ENCODE measurements at regions not wholly inside any gene's neighbourhood (a gene's known extent, or its start where the extent isn't known, plus 50 kb on each side); places are given as distances from the start of the nearest gene placed in this dataset.

DNA sequence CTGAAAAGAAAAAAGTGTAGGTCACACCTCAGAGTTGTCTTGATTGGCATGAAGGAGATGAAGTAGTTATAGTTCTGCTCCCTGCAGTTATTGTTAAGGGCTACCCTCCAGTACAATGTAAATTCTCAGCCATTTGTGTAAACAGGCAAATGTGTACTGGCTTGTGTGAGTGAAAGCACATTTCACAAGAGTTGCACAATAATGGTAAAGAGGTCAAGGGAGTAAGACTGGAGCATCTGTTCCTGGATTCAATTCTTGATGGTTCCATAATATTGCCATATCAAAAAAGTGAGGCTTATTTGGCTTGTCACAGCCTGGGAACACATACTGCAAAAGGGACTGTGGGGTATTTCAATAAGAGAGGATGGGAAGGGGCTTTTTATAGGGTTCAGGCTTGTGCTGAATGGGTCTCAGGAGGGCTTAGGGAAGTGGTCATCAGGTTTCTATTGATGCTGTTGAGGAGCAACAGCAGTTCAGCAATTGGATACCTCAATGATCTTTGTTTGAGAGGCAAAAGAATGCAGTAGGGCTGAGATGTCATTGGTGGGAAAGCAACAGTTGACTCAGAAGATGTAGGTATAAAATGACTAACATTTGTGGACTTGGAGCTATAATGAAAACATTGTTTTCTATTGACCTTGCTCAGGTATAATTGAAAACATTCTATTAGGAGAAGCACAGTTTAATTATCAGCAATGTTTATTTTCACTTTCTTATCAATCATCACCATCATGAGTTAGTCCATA lies 402.6 kb downstream of the BCKDHB start:
- Histone ChIP-seq H3K9me2 (ENCODE audit: insufficient read depth, low read length) (no peaks in the 10 kb centered on the region), H3K27ac (ENCODE audit: low read depth, low read length, poor library complexity, severe bottlenecking) (no peak overlapping the region), H3K4me3 (ENCODE audit: low read depth, low read length, poor library complexity, severe bottlenecking) (no peak overlapping the region), H4K20me1 (ENCODE audit: insufficient read depth, low read length) (no peaks in the 10 kb centered on the region), H3K79me2 (ENCODE audit: insufficient read depth, low read depth, low read length) (no peaks in the 10 kb centered on the region), H3K9me3 (ENCODE audit: low read length) (no peaks in the 10 kb centered on the region), H3K36me3 (ENCODE audit: insufficient read depth, low read length) (no peaks in the 10 kb centered on the region), H3K4me2 (ENCODE audit: low read length) (no peak overlapping the region), H3K4me1 (ENCODE audit: insufficient read depth, low read length, poor library complexity, severe bottlenecking) (no peaks in the 10 kb centered on the region), H2AFZ (ENCODE audit: low read length) (no peak overlapping the region)
- no TSS peak for BruUV-seq (replicated peaks)
- ChIA-PET CTCF (ENCODE audit: unreplicated experiment) (no interaction called here), POLR2A (interaction anchor here (0.6 kb wide), 1 partner anchor 9 kb away, joined by 3 read pairs; no protein-coding TSS in a partner anchor)
- DNase-seq (ENCODE audit: low spot score), result no peak
- intact Hi-C loops (cut with micrococcal nuclease; ENCODE audit: unreplicated experiment), result no loop called here
- TF ChIP-seq, protein P1, sequence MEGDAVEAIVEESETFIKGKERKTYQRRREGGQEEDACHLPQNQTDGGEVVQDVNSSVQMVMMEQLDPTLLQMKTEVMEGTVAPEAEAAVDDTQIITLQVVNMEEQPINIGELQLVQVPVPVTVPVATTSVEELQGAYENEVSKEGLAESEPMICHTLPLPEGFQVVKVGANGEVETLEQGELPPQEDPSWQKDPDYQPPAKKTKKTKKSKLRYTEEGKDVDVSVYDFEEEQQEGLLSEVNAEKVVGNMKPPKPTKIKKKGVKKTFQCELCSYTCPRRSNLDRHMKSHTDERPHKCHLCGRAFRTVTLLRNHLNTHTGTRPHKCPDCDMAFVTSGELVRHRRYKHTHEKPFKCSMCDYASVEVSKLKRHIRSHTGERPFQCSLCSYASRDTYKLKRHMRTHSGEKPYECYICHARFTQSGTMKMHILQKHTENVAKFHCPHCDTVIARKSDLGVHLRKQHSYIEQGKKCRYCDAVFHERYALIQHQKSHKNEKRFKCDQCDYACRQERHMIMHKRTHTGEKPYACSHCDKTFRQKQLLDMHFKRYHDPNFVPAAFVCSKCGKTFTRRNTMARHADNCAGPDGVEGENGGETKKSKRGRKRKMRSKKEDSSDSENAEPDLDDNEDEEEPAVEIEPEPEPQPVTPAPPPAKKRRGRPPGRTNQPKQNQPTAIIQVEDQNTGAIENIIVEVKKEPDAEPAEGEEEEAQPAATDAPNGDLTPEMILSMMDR (conservative IDR thresholded peaks at IDR 0.05; ENCODE audit: low read length), result no peak
- no peak for TF ChIP-seq EZH2phosphoT487 (IDR thresholded peaks at IDR 0.05; ENCODE audit: borderline replicate concordance, low read depth, low read length)

GRCh38 chr6:80504882-80505281 lies 398.4 kb downstream of the BCKDHB start:
- TF ChIP-seq, protein P1 (conservative IDR thresholded peaks at IDR 0.05; ENCODE audit: low read length), result no peak
- no peak overlapping the region for H2AFZ ChIP-seq (ENCODE audit: low read length)
- no peak for DNase-seq (ENCODE audit: low spot score)
- POLR2A ChIA-PET, result no interaction called here
- intact Hi-C loops (cut with micrococcal nuclease; ENCODE audit: unreplicated experiment), result no loop called here
- H3K27ac ChIP-seq (ENCODE audit: low read depth, low read length, poor library complexity, severe bottlenecking), result no peak overlapping the region
- H3K4me3 ChIP-seq (ENCODE audit: low read depth, low read length, poor library complexity, severe bottlenecking), result no peak overlapping the region
- no peaks in the 10 kb centered on the region for H3K9me2 ChIP-seq (ENCODE audit: insufficient read depth, low read length)
- no TSS peak for BruUV-seq (replicated peaks)
- no peaks in the 10 kb centered on the region for H4K20me1 ChIP-seq (ENCODE audit: insufficient read depth, low read length)
- H3K36me3 ChIP-seq (ENCODE audit: insufficient read depth, low read length), result no peaks in the 10 kb centered on the region
- no peaks in the 10 kb centered on the region for H3K79me2 ChIP-seq (ENCODE audit: insufficient read depth, low read depth, low read length)
- CTCF ChIA-PET (ENCODE audit: unreplicated experiment), result no interaction called here
- H3K4me1 ChIP-seq (ENCODE audit: insufficient read depth, low read length, poor library complexity, severe bottlenecking), result no peaks in the 10 kb centered on the region
- no peak overlapping the region for H3K4me2 ChIP-seq (ENCODE audit: low read length)
- H3K9me3 ChIP-seq (ENCODE audit: low read length), result no peaks in the 10 kb centered on the region

DNA sequence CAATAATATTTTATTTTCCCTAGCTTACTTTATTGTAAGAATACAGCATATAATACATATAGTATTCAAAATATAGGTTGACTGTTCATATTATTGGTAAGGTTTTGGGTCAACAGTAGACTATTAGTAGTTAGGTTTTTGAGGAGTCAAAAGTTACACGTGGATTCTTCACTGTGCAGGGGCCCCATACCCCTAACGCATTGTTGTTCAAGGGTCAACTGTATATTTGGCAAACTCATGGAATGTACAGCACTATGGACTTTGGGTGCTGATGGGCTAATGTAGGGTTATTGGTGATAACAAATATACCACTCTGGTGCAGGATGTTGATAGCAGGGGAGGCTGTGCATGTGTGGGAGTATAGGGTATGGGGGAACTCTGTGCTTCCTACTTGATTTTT lies 397.2 kb downstream of the BCKDHB start:
- intact Hi-C loops (cut with micrococcal nuclease; ENCODE audit: unreplicated experiment), result no loop called here
- H3K9me2 ChIP-seq (ENCODE audit: insufficient read depth, low read length), result no peaks in the 10 kb centered on the region
- TF ChIP-seq, protein P1 (conservative IDR thresholded peaks at IDR 0.05; ENCODE audit: low read length), result no peak
- no peak for TF ChIP-seq EZH2phosphoT487 (IDR thresholded peaks at IDR 0.05; ENCODE audit: borderline replicate concordance, low read depth, low read length)
- no peak overlapping the region for H3K4me3 ChIP-seq (ENCODE audit: low read depth, low read length, poor library complexity, severe bottlenecking)
- POLR2A ChIA-PET, result interaction anchor here (1.3 kb wide), 1 partner anchor 19 kb away, joined by 3 read pairs; no protein-coding TSS in a partner anchor
- no peaks in the 10 kb centered on the region for H4K20me1 ChIP-seq (ENCODE audit: insufficient read depth, low read length)
- DNase-seq (ENCODE audit: low spot score), result no peak
- CTCF ChIA-PET (ENCODE audit: unreplicated experiment), result no interaction called here
- no peaks in the 10 kb centered on the region for H3K4me1 ChIP-seq (ENCODE audit: insufficient read depth, low read length, poor library complexity, severe bottlenecking)
- no peak overlapping the region for H2AFZ ChIP-seq (ENCODE audit: low read length)
- no peaks in the 10 kb centered on the region for H3K79me2 ChIP-seq (ENCODE audit: insufficient read depth, low read depth, low read length)
- H3K4me2 ChIP-seq (ENCODE audit: low read length), result no peak overlapping the region
- no TSS peak for BruUV-seq (replicated peaks)
- no peak overlapping the region for H3K27ac ChIP-seq (ENCODE audit: low read depth, low read length, poor library complexity, severe bottlenecking)
- no peaks in the 10 kb centered on the region for H3K36me3 ChIP-seq (ENCODE audit: insufficient read depth, low read length)
- no peaks in the 10 kb centered on the region for H3K9me3 ChIP-seq (ENCODE audit: low read length)
